Neural crest cell (in vitro differentiated cells): ENCODE measurements at regions not wholly inside any gene's neighbourhood (a gene's known extent, or its start where the extent isn't known, plus 50 kb on each side); places are given as distances from the start of the nearest gene placed in this dataset.

Experiments used
- DNase-seq: peaks from one replicate; pipeline ENCODE4 v3.0.0; 2021; ENCODE audit warnings: low read depth, mixed read lengths, low spot score
- H3K27ac Mint-ChIP-seq: one replicate; pipeline ENCODE4 v1.8.0; 2021; ENCODE audit warnings: mild to moderate bottlenecking, mixed read lengths; ENCODE audit not compliant: unreplicated experiment
- H3K27me3 Mint-ChIP-seq: 2 replicates; pipeline ENCODE4 v1.8.0; 2021; ENCODE audit warnings: low read depth, mild to moderate bottlenecking, mixed read lengths
- H3K36me3 Mint-ChIP-seq: 2 replicates; pipeline ENCODE4 v1.8.0; 2021; ENCODE audit warnings: low read depth, mild to moderate bottlenecking, mixed read lengths
- H3K4me1 Mint-ChIP-seq: 2 replicates; pipeline ENCODE4 v1.8.0; 2021; ENCODE audit warnings: mixed read lengths
- H3K4me3 Mint-ChIP-seq: one replicate; pipeline ENCODE4 v1.8.0; 2021; ENCODE audit warnings: mild to moderate bottlenecking, mixed read lengths
- H3K9me3 Mint-ChIP-seq: 2 replicates; pipeline ENCODE4 v1.8.0; 2021; ENCODE audit warnings: mixed read lengths
- TF ChIP-seq, protein P1 (sequence below): fragments of 200-600 bp; sonication (generic); conservative IDR thresholded peaks from 2 replicates; pipeline ENCODE4 v1.5.0; 2021; ENCODE audit warnings: antibody characterized with exemption, mild to moderate bottlenecking

GRCh38 chrX:20720954-20721626 is 454.4 kb upstream of the RPS6KA3 start:
- TF ChIP-seq, protein P1, sequence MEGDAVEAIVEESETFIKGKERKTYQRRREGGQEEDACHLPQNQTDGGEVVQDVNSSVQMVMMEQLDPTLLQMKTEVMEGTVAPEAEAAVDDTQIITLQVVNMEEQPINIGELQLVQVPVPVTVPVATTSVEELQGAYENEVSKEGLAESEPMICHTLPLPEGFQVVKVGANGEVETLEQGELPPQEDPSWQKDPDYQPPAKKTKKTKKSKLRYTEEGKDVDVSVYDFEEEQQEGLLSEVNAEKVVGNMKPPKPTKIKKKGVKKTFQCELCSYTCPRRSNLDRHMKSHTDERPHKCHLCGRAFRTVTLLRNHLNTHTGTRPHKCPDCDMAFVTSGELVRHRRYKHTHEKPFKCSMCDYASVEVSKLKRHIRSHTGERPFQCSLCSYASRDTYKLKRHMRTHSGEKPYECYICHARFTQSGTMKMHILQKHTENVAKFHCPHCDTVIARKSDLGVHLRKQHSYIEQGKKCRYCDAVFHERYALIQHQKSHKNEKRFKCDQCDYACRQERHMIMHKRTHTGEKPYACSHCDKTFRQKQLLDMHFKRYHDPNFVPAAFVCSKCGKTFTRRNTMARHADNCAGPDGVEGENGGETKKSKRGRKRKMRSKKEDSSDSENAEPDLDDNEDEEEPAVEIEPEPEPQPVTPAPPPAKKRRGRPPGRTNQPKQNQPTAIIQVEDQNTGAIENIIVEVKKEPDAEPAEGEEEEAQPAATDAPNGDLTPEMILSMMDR: no peak
- no peak for DNase-seq
- no peaks in the 10 kb centered on the region for H3K27me3 Mint-ChIP-seq
- peaks cover 7% of the 10 kb centered on the region for H3K9me3 Mint-ChIP-seq
- H3K27ac Mint-ChIP-seq: no peak overlapping the region
- peaks cover 7% of the 10 kb centered on the region for H3K4me1 Mint-ChIP-seq
- H3K36me3 Mint-ChIP-seq: no peaks in the 10 kb centered on the region
- no peak overlapping the region for H3K4me3 Mint-ChIP-seq

DNA sequence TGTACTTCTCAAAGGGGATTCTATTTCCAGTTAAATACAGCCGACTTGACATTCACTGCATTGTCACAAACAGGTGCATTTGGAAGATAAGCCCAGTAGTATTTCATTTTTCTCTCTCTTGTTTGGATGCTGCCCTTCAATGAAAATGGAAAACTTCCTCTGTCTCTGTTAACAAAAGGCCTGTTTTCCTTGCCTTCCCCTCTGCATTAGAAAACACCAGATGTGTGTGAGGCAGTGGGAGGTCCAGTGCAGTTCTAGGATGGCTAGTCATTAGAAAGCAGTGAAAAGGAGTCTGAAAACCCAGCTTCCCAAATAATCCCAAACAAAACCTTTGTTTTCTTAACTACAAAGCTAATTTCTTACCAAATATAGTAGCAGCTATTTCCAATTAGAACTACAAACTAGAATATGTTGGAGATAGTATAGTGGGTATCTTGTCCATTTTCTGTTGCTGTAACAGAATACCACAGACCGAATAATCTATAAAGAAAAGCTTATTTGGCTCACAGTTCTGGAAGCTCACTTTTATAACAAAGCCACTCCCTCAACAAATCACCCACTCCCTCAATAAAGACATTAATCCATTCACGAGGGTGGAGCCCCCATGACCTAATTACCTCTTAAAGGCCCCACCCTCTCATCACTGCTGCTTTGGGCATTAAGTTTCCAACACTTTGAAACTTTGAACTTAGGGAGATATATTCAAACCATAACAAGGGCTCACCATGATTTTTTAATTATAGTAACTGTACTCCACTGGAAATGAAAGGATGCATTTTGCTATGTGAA is 452.1 kb upstream of the RPS6KA3 start:
- H3K4me3 Mint-ChIP-seq: no peak overlapping the region
- H3K27me3 Mint-ChIP-seq: no peaks in the 10 kb centered on the region
- H3K9me3 Mint-ChIP-seq: peaks cover 7% of the 10 kb centered on the region
- no peak for DNase-seq
- H3K27ac Mint-ChIP-seq: no peak overlapping the region
- H3K36me3 Mint-ChIP-seq: no peaks in the 10 kb centered on the region
- TF ChIP-seq, protein P1: no peak
- H3K4me1 Mint-ChIP-seq: peaks cover 7% of the 10 kb centered on the region

DNA sequence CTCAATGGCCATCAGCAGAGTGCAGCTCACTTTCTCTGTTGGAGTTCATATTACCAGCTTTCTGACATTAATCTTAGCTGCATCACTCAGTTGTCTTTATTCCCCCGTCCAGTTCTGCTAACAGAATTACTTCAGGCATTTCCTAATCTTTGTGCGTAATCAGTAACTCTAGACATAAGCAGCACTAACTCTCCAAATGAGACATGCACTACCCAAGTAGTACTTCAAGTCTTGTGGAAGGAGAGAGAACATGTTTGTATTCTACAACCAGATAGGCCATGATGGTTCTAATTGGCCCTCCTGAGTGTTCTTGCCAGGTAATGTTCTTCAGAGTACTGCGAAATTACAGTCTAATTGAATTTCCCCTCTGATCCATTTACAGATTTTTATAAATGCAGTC is 448.5 kb upstream of the RPS6KA3 start:
- H3K36me3 Mint-ChIP-seq: no peaks in the 10 kb centered on the region
- H3K4me1 Mint-ChIP-seq: peaks cover 7% of the 10 kb centered on the region
- TF ChIP-seq, protein P1: no peak
- H3K27ac Mint-ChIP-seq: no peak overlapping the region
- H3K4me3 Mint-ChIP-seq: no peak overlapping the region
- no peaks in the 10 kb centered on the region for H3K27me3 Mint-ChIP-seq
- no peak for DNase-seq
- H3K9me3 Mint-ChIP-seq: peaks cover 7% of the 10 kb centered on the region

DNA sequence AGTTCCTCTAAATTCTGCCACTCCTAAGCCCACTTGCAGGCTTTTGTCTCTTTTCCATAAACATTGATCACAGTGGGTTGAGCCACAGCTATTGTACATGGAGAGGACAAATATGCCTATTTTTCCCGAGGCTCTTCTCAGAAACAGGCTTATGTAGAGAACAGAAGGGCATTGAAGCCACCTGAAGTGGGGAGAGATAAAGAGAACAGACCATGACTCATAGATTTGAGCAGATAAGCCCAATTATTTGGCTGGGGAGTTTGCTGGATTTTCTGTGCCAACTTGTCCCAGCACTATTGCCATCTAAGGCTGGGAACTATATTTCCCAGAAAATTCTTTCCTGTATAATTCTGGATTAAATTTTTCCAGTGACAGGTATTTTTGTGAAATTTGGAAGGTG is 446.1 kb upstream of the RPS6KA3 start:
- no peaks in the 10 kb centered on the region for H3K4me1 Mint-ChIP-seq
- peaks cover 7% of the 10 kb centered on the region for H3K9me3 Mint-ChIP-seq
- H3K4me3 Mint-ChIP-seq: no peak overlapping the region

GRCh38 chrX:20711366-20711765 is 444.7 kb upstream of the RPS6KA3 start:
- Mint-ChIP-seq H3K4me1 (no peaks in the 10 kb centered on the region), H3K4me3 (no peak overlapping the region), H3K27me3 (no peaks in the 10 kb centered on the region), H3K27ac (no peak overlapping the region), H3K36me3 (no peaks in the 10 kb centered on the region), H3K9me3 (no peaks in the 10 kb centered on the region)
- TF ChIP-seq, protein P1: no peak
- DNase-seq: no peak

More for the DNA sequence above, 446.1 kb upstream of the RPS6KA3 start:
- TF ChIP-seq, protein P1: no peak
- Mint-ChIP-seq H3K27me3 (no peaks in the 10 kb centered on the region), H3K27ac (no peak overlapping the region), H3K36me3 (no peaks in the 10 kb centered on the region)
- DNase-seq: no peak
